Neural progenitor cell (in vitro differentiated cells): ENCODE measurements at regions not wholly inside any gene's neighbourhood (a gene's known extent, or its start where the extent isn't known, plus 50 kb on each side); places are given as distances from the start of the nearest gene placed in this dataset.

Experiments
- DNase-seq: peaks from one replicate; pipeline ENCODE4 v3.0.0-alpha.2; 2016; ENCODE audit warnings: low spot score
- H2AFZ ChIP-seq: fragments of 200-600 bp; sonication (generic); replicated peaks from 2 replicates; pipeline ENCODE4 v1.6.1; 2016; ENCODE audit warnings: antibody characterized with exemption
- H3F3A ChIP-seq: fragments of 200-600 bp; sonication (generic); 2 replicates; pipeline ENCODE4 v1.6.1; 2016; ENCODE audit warnings: antibody characterized with exemption, low read depth
- H3K27ac ChIP-seq: fragments of 200-600 bp; sonication (generic); 2 replicates; pipeline ENCODE4 v1.5.1; 2016; ENCODE audit warnings: mild to moderate bottlenecking
- H3K27me3 ChIP-seq: fragments of 200-600 bp; sonication (generic); 2 replicates; pipeline ENCODE4 v1.6.1; 2016; ENCODE audit warnings: mild to moderate bottlenecking, moderate library complexity
- H3K36me3 ChIP-seq: fragments of 200-600 bp; sonication (generic); 2 replicates; pipeline ENCODE4 v1.5.1; 2016
- H3K4me1 ChIP-seq: fragments of 200-600 bp; sonication (generic); 2 replicates; pipeline ENCODE4 v1.6.1; 2016; ENCODE audit warnings: mixed run types
- H3K4me2 ChIP-seq: fragments of 200-600 bp; sonication (generic); 2 replicates; pipeline ENCODE4 v1.6.1; 2016
- H3K4me3 ChIP-seq: fragments of 200-600 bp; sonication (generic); 2 replicates; pipeline ENCODE4 v1.5.1; 2016
- H3K79me2 ChIP-seq: fragments of 200-600 bp; sonication (generic); 2 replicates; pipeline ENCODE4 v1.6.1; 2016; ENCODE audit warnings: low read depth
- H3K9ac ChIP-seq: fragments of 200-600 bp; sonication (generic); 2 replicates; pipeline ENCODE4 v1.6.1; 2016
- H3K9me3 ChIP-seq: fragments of 200-600 bp; sonication (generic); 2 replicates; pipeline ENCODE4 v1.5.1; 2016; ENCODE audit warnings: low read depth
- H4K20me1 ChIP-seq: fragments of 200-600 bp; sonication (generic); 2 replicates; pipeline ENCODE4 v1.6.1; 2016; ENCODE audit warnings: low read depth
- H3K27ac Mint-ChIP-seq: 3 replicates; pipeline ENCODE4 v1.8.0; 2021; ENCODE audit warnings: mixed read lengths
- H3K27me3 Mint-ChIP-seq: 2 replicates; pipeline ENCODE4 v1.8.0; 2022; ENCODE audit warnings: low read depth, mild to moderate bottlenecking, inconsistent platforms, moderate library complexity, mixed read lengths; ENCODE audit not compliant: insufficient read depth
- H3K36me3 Mint-ChIP-seq: 3 replicates; pipeline ENCODE4 v1.8.0; 2021; ENCODE audit warnings: mixed read lengths
- H3K4me1 Mint-ChIP-seq: 3 replicates; pipeline ENCODE4 v1.8.0; 2021; ENCODE audit warnings: mixed read lengths
- H3K4me3 Mint-ChIP-seq: 3 replicates; pipeline ENCODE4 v1.8.0; 2021; ENCODE audit warnings: mild to moderate bottlenecking, moderate library complexity, mixed read lengths
- H3K9me3 Mint-ChIP-seq: 3 replicates; pipeline ENCODE4 v1.8.0; 2020; ENCODE audit warnings: mixed read lengths
- EZH2 ChIP-seq: fragments of 200-600 bp; sonication (generic); IDR thresholded peaks from 2 replicates; pipeline ENCODE4 v1.6.1; 2017; ENCODE audit warnings: antibody characterized with exemption, mild to moderate bottlenecking, moderate library complexity
- EZH2phosphoT487 ChIP-seq: fragments of 200-600 bp; sonication (generic); IDR thresholded peaks from 2 replicates; pipeline ENCODE4 v1.6.1; 2017; ENCODE audit warnings: antibody characterized with exemption
- TF ChIP-seq, protein P1 (sequence below): fragments of 200-600 bp; sonication (generic); IDR thresholded peaks from 2 replicates; pipeline ENCODE4 v1.5.1; 2017; ENCODE audit warnings: antibody characterized with exemption, mild to moderate bottlenecking

DNA sequence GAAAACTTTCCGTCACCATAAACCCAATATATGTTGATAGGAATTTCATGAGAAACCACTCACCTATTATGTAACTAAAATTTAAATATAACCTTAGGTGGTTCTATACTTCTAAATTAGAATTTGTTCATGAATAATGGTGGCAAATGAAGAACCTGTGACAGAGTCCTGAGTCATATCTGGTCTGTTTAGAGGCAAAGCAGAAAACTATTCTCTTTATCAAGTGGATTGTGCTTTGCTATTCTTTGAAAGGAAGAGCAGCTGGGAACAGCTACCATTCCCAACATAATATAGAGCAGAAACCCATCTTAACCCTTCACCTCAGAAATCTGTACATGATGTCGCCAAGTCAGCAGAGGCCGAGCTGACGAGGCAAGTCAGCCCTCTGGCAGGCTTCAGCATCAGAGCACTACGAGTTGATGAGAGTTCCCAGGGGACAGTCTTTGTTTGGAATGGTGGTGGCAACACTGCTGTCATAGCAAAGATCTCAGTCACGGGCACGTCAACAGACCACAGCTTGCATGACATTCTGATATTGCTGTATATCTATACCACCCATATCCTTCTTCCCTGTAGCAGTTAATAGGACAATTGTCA is 631.9 kb upstream of the CA10 start:
- Histone ChIP-seq H3K4me1 (no peaks in the 10 kb centered on the region), H3K79me2 (no peaks in the 10 kb centered on the region), H3K4me3 (no peak overlapping the region), H3K9ac (no peak overlapping the region), H3K9me3 (no peaks in the 10 kb centered on the region), H2AFZ (no peak overlapping the region), H3K27me3 (no peaks in the 10 kb centered on the region), H3K36me3 (no peaks in the 10 kb centered on the region), H4K20me1 (no peaks in the 10 kb centered on the region), H3K27ac (no peak overlapping the region), H3F3A (no peaks in the 10 kb centered on the region), H3K4me2 (no peak overlapping the region)
- Mint-ChIP-seq H3K4me3 (no peak overlapping the region), H3K36me3 (no peaks in the 10 kb centered on the region), H3K4me1 (no peaks in the 10 kb centered on the region), H3K9me3 (no peaks in the 10 kb centered on the region), H3K27me3 (peaks cover 2% of the 10 kb centered on the region), H3K27ac (no peak overlapping the region)
- DNase-seq, result no peak
- no peak for TF ChIP-seq EZH2
- TF ChIP-seq, protein P1, sequence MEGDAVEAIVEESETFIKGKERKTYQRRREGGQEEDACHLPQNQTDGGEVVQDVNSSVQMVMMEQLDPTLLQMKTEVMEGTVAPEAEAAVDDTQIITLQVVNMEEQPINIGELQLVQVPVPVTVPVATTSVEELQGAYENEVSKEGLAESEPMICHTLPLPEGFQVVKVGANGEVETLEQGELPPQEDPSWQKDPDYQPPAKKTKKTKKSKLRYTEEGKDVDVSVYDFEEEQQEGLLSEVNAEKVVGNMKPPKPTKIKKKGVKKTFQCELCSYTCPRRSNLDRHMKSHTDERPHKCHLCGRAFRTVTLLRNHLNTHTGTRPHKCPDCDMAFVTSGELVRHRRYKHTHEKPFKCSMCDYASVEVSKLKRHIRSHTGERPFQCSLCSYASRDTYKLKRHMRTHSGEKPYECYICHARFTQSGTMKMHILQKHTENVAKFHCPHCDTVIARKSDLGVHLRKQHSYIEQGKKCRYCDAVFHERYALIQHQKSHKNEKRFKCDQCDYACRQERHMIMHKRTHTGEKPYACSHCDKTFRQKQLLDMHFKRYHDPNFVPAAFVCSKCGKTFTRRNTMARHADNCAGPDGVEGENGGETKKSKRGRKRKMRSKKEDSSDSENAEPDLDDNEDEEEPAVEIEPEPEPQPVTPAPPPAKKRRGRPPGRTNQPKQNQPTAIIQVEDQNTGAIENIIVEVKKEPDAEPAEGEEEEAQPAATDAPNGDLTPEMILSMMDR, result no peak
- TF ChIP-seq EZH2phosphoT487, result no peak

DNA sequence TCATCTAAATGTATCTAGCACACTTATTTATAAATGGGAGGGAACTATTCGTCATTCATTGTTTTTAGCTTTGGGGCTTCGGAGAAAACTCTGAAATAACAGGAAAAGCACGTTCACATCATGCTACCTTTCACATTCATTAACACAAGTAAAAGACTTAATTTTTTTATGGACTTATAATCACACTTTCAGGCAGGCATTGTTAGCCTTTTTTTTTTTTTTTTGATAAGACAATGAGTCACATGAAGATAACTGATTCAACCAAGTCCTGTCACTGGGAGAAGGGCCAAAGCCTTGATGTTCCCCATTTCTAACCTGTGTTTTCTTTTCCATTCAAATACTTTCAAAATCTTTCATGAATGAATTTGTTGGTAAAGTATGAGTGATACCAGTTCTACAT is 631.3 kb upstream of the CA10 start:
- Histone ChIP-seq H3K27me3 (no peaks in the 10 kb centered on the region), H3K9ac (no peak overlapping the region), H3K4me1 (no peaks in the 10 kb centered on the region), H3K4me2 (no peak overlapping the region), H4K20me1 (no peaks in the 10 kb centered on the region), H3K9me3 (no peaks in the 10 kb centered on the region), H2AFZ (no peak overlapping the region), H3K79me2 (no peaks in the 10 kb centered on the region), H3F3A (no peaks in the 10 kb centered on the region), H3K4me3 (no peak overlapping the region), H3K36me3 (no peaks in the 10 kb centered on the region), H3K27ac (no peak overlapping the region)
- TF ChIP-seq EZH2, result no peak
- no peak for TF ChIP-seq EZH2phosphoT487
- TF ChIP-seq, protein P1, result no peak
- Mint-ChIP-seq H3K36me3 (no peaks in the 10 kb centered on the region), H3K27me3 (peaks cover 2% of the 10 kb centered on the region), H3K9me3 (peaks cover 3% of the 10 kb centered on the region), H3K4me3 (no peak overlapping the region), H3K27ac (no peak overlapping the region), H3K4me1 (no peaks in the 10 kb centered on the region)
- no peak for DNase-seq

DNA sequence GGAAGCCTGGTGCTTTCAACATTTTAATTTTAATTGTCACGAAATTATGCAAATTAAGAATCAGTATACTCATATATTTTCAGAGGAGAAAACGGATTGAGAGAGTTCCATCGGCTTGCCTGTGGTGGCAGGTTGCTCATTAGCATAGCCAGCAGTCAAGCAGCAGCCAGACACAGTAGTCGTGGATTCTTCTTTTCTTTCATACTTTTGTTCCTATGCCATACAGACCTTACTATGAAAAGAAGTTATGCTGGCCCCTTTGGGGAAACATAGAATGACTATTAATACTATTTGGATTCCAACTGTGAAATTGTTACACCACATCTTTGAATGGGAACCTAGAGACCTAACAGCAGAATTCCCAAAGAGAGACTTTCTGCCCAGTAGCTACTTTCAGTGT is 617.7 kb upstream of the CA10 start:
- Histone ChIP-seq H3F3A (no peaks in the 10 kb centered on the region), H2AFZ (peak overlapping the region; percentile 70), H3K36me3 (no peaks in the 10 kb centered on the region), H4K20me1 (no peaks in the 10 kb centered on the region), H3K4me3 (no peak overlapping the region), H3K27ac (no peak overlapping the region), H3K79me2 (no peaks in the 10 kb centered on the region), H3K4me1 (no peaks in the 10 kb centered on the region), H3K9me3 (no peaks in the 10 kb centered on the region), H3K4me2 (peak overlapping the region; percentile 34), H3K9ac (no peak overlapping the region), H3K27me3 (no peaks in the 10 kb centered on the region)
- Mint-ChIP-seq H3K36me3 (no peaks in the 10 kb centered on the region), H3K27ac (no peak overlapping the region), H3K4me1 (peaks cover 20% of the 10 kb centered on the region), H3K4me3 (no peak overlapping the region), H3K27me3 (no peaks in the 10 kb centered on the region), H3K9me3 (peaks cover 4% of the 10 kb centered on the region)
- TF ChIP-seq EZH2phosphoT487, result no peak
- TF ChIP-seq EZH2, result no peak
- TF ChIP-seq, protein P1, result no peak
- peak; percentile 15 for DNase-seq
